ENCODE measurements at regions not wholly inside any gene's neighbourhood (a gene's known extent, or its start where the extent isn't known, plus 50 kb on each side); places are given as distances from the start of the nearest gene placed in this dataset.

- no peak for TF ChIP-seq SP1 (IDR thresholded peaks at IDR 0.05)
- no peaks in the 10 kb centered on the region for H3K36me3 ChIP-seq (ENCODE audit: control insufficient read depth in 4 of 4, insufficient read depth in 3 of 4, low read depth in 1 of 4, low read length in 3 of 4)
- DNase-seq (ENCODE audit: low spot score) = no peak
- H3K4me3 ChIP-seq (ENCODE audit: low read depth in 1 of 3, low read length in 3 of 3) = no peak overlapping the region
- H3K27ac ChIP-seq (ENCODE audit: low read depth in 1 of 2, low read length in 2 of 2) = no peak overlapping the region
- peaks cover 0 to 15% (median 1%) of the 10 kb centered on the region in 4 donors for H3K4me1 ChIP-seq (ENCODE audit: control insufficient read depth in 4 of 4, insufficient read depth in 4 of 4, low read length in 3 of 4)
- H3K9ac ChIP-seq (ENCODE audit: low read depth in 1 of 2, low read length in 2 of 2) = no peak overlapping the region
- H3K9me3 ChIP-seq (ENCODE audit: control insufficient read depth in 4 of 4, low read length in 3 of 4) = no peaks in the 10 kb centered on the region
- H3K27me3 ChIP-seq (ENCODE audit: control insufficient read depth in 4 of 4, insufficient read depth in 4 of 4, low read length in 3 of 4) = no peaks in the 10 kb centered on the region
- 65% methylated on average over 3 of the region's 3 CpGs for WGBS
These were observed 95.3 kb upstream of the SPATA13 start for GRCh38 chr13:24065176-24065575.

- no peaks in the 10 kb centered on the region for H3K27me3 ChIP-seq (ENCODE audit: control insufficient read depth in 4 of 4, insufficient read depth in 4 of 4, low read length in 3 of 4)
- no peak overlapping the region for H3K4me3 ChIP-seq (ENCODE audit: low read depth in 1 of 3, low read length in 3 of 3)
- H3K9ac ChIP-seq (ENCODE audit: low read depth in 1 of 2, low read length in 2 of 2) = no peak overlapping the region
- no peak overlapping the region for H3K27ac ChIP-seq (ENCODE audit: low read depth in 1 of 2, low read length in 2 of 2)
- DNase-seq (ENCODE audit: low spot score) = no peak
- no peaks in the 10 kb centered on the region for H3K36me3 ChIP-seq (ENCODE audit: control insufficient read depth in 4 of 4, insufficient read depth in 3 of 4, low read depth in 1 of 4, low read length in 3 of 4)
- TF ChIP-seq CTCF (IDR thresholded peaks at IDR 0.05; ENCODE audit: low read depth, low read length, missing input control) = no peak
- no peak for TF ChIP-seq TAF1 (conservative IDR thresholded peaks at IDR 0.05)
- TF ChIP-seq SP1 (IDR thresholded peaks at IDR 0.05) = no peak
- no peak for TF ChIP-seq NR2F2 (IDR thresholded peaks at IDR 0.05)
- no peak for TF ChIP-seq JUND (IDR thresholded peaks at IDR 0.05)
- TF ChIP-seq FOXA1 (IDR thresholded peaks at IDR 0.05) = no peak
- TF ChIP-seq FOXA2 (IDR thresholded peaks at IDR 0.05) = no peak
- H3K9me3 ChIP-seq (ENCODE audit: control insufficient read depth in 4 of 4, low read length in 3 of 4) = no peaks in the 10 kb centered on the region
- WGBS = 85% methylated on average over 5 of the region's 5 CpGs
- H3K4me1 ChIP-seq (ENCODE audit: control insufficient read depth in 4 of 4, insufficient read depth in 4 of 4, low read length in 3 of 4) = peaks cover 0 to 15% (median 1%) of the 10 kb centered on the region in 4 donors
These were observed 93.9 kb upstream of the SPATA13 start for GRCh38 chr13:24066405-24067295.

- no peak for TF ChIP-seq TAF1 (conservative IDR thresholded peaks at IDR 0.05)
- TF ChIP-seq FOXA1 (IDR thresholded peaks at IDR 0.05) = no peak
- TF ChIP-seq FOXA2 (IDR thresholded peaks at IDR 0.05) = no peak
- no peak for TF ChIP-seq CTCF (IDR thresholded peaks at IDR 0.05; ENCODE audit: low read depth, low read length, missing input control)
- TF ChIP-seq REST (IDR thresholded peaks at IDR 0.05) = no peak
- no peak for TF ChIP-seq RAD21 (IDR thresholded peaks at IDR 0.05)
- TF ChIP-seq YY1 (IDR thresholded peaks at IDR 0.05) = no peak
- no peak for TF ChIP-seq EGR1 (IDR thresholded peaks at IDR 0.05; ENCODE audit: low read depth in 2 of 2)
- TF ChIP-seq HNF4A (conservative IDR thresholded peaks at IDR 0.05) = no peak
- no peak for TF ChIP-seq HNF4G (IDR thresholded peaks at IDR 0.05)
- no peak for TF ChIP-seq MAX (IDR thresholded peaks at IDR 0.05)
- TF ChIP-seq NR2F2 (IDR thresholded peaks at IDR 0.05) = no peak
- no peak for TF ChIP-seq SP1 (IDR thresholded peaks at IDR 0.05)
- no peak for TF ChIP-seq GABPA (IDR thresholded peaks at IDR 0.05 in 1 of 2, conservative IDR thresholded peaks at IDR 0.05 in 1 of 2)
- no peak for TF ChIP-seq ATF3 (IDR thresholded peaks at IDR 0.05)
- no peak for TF ChIP-seq RXRA (IDR thresholded peaks at IDR 0.05)
- TF ChIP-seq JUND (IDR thresholded peaks at IDR 0.05) = no peak
- no peaks in the 10 kb centered on the region for H3K36me3 ChIP-seq (ENCODE audit: control insufficient read depth in 4 of 4, insufficient read depth in 3 of 4, low read depth in 1 of 4, low read length in 3 of 4)
- DNase-seq (ENCODE audit: low spot score) = no peak
- peaks cover 0 to 15% (median 1%) of the 10 kb centered on the region in 4 donors for H3K4me1 ChIP-seq (ENCODE audit: control insufficient read depth in 4 of 4, insufficient read depth in 4 of 4, low read length in 3 of 4)
- no peak overlapping the region for H3K27ac ChIP-seq (ENCODE audit: low read depth in 1 of 2, low read length in 2 of 2)
- no peak overlapping the region for H3K4me3 ChIP-seq (ENCODE audit: low read depth in 1 of 3, low read length in 3 of 3)
- H3K9ac ChIP-seq (ENCODE audit: low read depth in 1 of 2, low read length in 2 of 2) = no peak overlapping the region
- H3K27me3 ChIP-seq (ENCODE audit: control insufficient read depth in 4 of 4, insufficient read depth in 4 of 4, low read length in 3 of 4) = no peaks in the 10 kb centered on the region
- H3K9me3 ChIP-seq (ENCODE audit: control insufficient read depth in 4 of 4, low read length in 3 of 4) = no peaks in the 10 kb centered on the region
- WGBS = 98% methylated on average over 2 of the region's 2 CpGs
These were observed 92.0 kb upstream of the SPATA13 start for GRCh38 chr13:24068472-24068871.
